ENCODE measurements at regions not wholly inside any gene's neighbourhood (a gene's known extent, or its start where the extent isn't known, plus 50 kb on each side); places are given as distances from the start of the nearest gene placed in this dataset.

- in situ Hi-C loops (cut with HindIII; ENCODE audit: low sequenced_read_pairs): no loop called here
- TF ChIP-seq, protein P1, sequence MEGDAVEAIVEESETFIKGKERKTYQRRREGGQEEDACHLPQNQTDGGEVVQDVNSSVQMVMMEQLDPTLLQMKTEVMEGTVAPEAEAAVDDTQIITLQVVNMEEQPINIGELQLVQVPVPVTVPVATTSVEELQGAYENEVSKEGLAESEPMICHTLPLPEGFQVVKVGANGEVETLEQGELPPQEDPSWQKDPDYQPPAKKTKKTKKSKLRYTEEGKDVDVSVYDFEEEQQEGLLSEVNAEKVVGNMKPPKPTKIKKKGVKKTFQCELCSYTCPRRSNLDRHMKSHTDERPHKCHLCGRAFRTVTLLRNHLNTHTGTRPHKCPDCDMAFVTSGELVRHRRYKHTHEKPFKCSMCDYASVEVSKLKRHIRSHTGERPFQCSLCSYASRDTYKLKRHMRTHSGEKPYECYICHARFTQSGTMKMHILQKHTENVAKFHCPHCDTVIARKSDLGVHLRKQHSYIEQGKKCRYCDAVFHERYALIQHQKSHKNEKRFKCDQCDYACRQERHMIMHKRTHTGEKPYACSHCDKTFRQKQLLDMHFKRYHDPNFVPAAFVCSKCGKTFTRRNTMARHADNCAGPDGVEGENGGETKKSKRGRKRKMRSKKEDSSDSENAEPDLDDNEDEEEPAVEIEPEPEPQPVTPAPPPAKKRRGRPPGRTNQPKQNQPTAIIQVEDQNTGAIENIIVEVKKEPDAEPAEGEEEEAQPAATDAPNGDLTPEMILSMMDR (IDR thresholded peaks at IDR 0.05; ENCODE audit: low read depth, low read length): no peak
- no peak for DNase-seq (ENCODE audit: low read depth, low spot score)
- no peak overlapping the region for H3K4me3 ChIP-seq (ENCODE audit: low read depth, low read length)
Observed at GRCh38 chr1:188224263-188224662, 1395.5 kb downstream of the PLA2G4A start.

DNA sequence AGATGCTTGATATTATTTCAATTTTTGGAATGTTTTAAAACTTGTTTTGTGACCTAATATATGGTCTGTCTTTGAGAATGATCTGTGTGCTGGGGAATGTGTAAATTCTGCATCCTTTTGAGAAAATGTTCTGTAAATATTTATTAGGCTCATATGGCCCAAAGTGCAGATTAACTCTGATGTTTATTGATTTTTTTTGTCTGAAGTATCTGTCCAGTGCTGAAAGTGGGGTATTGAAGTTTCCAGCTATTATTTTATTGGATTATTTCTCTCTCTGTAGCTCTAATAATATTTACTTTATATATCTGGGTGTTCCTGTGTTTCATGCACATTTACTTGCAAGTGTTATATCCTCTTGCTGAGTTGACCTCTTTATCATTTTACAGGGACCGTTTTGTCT lies 1397.2 kb downstream of the PLA2G4A start:
- TF ChIP-seq, protein P1 (IDR thresholded peaks at IDR 0.05; ENCODE audit: low read depth, low read length): no peak
- in situ Hi-C loops (cut with HindIII; ENCODE audit: low sequenced_read_pairs): no loop called here
- no peak for DNase-seq (ENCODE audit: low read depth, low spot score)
- H3K4me3 ChIP-seq (ENCODE audit: low read depth, low read length): no peak overlapping the region

GRCh38 chr1:188228623-188229022 lies 1399.9 kb downstream of the PLA2G4A start:
- no peak overlapping the region for H3K4me3 ChIP-seq (ENCODE audit: low read depth, low read length)
- in situ Hi-C loops (cut with HindIII; ENCODE audit: low sequenced_read_pairs): no loop called here
- TF ChIP-seq, protein P1 (IDR thresholded peaks at IDR 0.05; ENCODE audit: low read depth, low read length): no peak
- DNase-seq (ENCODE audit: low read depth, low spot score): no peak

- no peak overlapping the region for H3K4me3 ChIP-seq (ENCODE audit: low read depth, low read length)
- TF ChIP-seq, protein P1 (IDR thresholded peaks at IDR 0.05; ENCODE audit: low read depth, low read length): no peak
- in situ Hi-C loops (cut with HindIII; ENCODE audit: low sequenced_read_pairs): no loop called here
- DNase-seq (ENCODE audit: low read depth, low spot score): peak; percentile 34
Observed at GRCh38 chr1:188237573-188238348, 1409.0 kb downstream of the PLA2G4A start.

- H3K4me3 ChIP-seq (ENCODE audit: low read depth, low read length): no peak overlapping the region
- TF ChIP-seq, protein P1 (IDR thresholded peaks at IDR 0.05; ENCODE audit: low read depth, low read length): no peak
- in situ Hi-C loops (cut with HindIII; ENCODE audit: low sequenced_read_pairs): no loop called here
- no peak for DNase-seq (ENCODE audit: low read depth, low spot score)
Observed at GRCh38 chr1:188240772-188241406, 1412.1 kb downstream of the PLA2G4A start.

DNA sequence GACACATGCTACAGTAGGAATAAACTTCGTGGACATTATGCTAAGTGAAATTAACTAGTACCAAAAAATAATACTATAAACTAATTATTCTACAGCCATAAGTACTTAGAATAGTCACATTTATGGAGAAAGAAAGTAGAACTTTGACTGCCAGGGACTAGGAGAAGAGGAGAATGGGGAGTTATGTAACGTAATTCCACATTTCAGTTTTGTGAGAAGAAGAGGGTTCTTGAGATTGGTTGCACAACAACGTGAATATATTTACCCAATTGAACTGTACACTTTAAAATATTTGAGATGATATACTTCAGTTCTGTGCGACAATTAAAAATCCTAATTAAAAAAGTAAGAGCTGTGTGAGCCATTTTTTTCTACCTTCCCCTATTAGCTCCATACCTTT lies 1412.9 kb downstream of the PLA2G4A start:
- TF ChIP-seq, protein P1 (IDR thresholded peaks at IDR 0.05; ENCODE audit: low read depth, low read length): no peak
- in situ Hi-C loops (cut with HindIII; ENCODE audit: low sequenced_read_pairs): no loop called here
- DNase-seq (ENCODE audit: low read depth, low spot score): no peak
- H3K4me3 ChIP-seq (ENCODE audit: low read depth, low read length): no peak overlapping the region

Measured in astrocyte of the spinal cord (primary cell).